Head of caudate nucleus (tissue), 42 donors: ENCODE measurements at regions not wholly inside any gene's neighbourhood (a gene's known extent, or its start where the extent isn't known, plus 50 kb on each side); places are given as distances from the start of the nearest gene placed in this dataset.

Experiments used
- DNase-seq, 42 donors: peaks; one replicate each; pipeline versions ENCODE4 v3.0.0 to v3.0.0-alpha.2; 2020 to 2021; ENCODE audit warnings: mixed read lengths in 7 of 42
- intact Hi-C: fragments of 100-400 bp; cut with DNase I; formaldehyde crosslinking; loops from one replicate; pipeline ENCODE4 v1.15.0; 2022

- intact Hi-C loops, result no loop called here
Measured at GRCh38 chr5:96036301-96036700, 74.7 kb upstream of the ELL2 start.

GRCh38 chr5:96035796-96036195 lies 74.1 kb upstream of the ELL2 start:
- intact Hi-C loops, result no loop called here
- DNase-seq, result no peak

More at GRCh38 chr5:96036301-96036700, 74.7 kb upstream of the ELL2 start:
- DNase-seq, result no peak

- intact Hi-C loops, result no loop called here
- DNase-seq, result no peak
Measured at GRCh38 chr5:96033116-96033515, 71.5 kb upstream of the ELL2 start.

- DNase-seq, result no peak
- intact Hi-C loops, result no loop called here
Measured at GRCh38 chr5:96031811-96032261, 70.2 kb upstream of the ELL2 start.

- intact Hi-C loops, result no loop called here
Measured at GRCh38 chr5:96031180-96031579, 69.5 kb upstream of the ELL2 start.

GRCh38 chr5:96026406-96027041 lies 64.9 kb upstream of the ELL2 start:
- no peak for DNase-seq
- intact Hi-C loops, result no loop called here

More at GRCh38 chr5:96031180-96031579, 69.5 kb upstream of the ELL2 start:
- no peak for DNase-seq

- intact Hi-C loops, result no loop called here
- no peak for DNase-seq
Measured at GRCh38 chr5:96024683-96025475, 63.2 kb upstream of the ELL2 start.

GRCh38 chr5:96023518-96023917 lies 61.9 kb upstream of the ELL2 start:
- intact Hi-C loops, result no loop called here
- DNase-seq, result no peak

GRCh38 chr5:96022971-96023370 lies 61.3 kb upstream of the ELL2 start:
- DNase-seq, result no peak
- intact Hi-C loops, result no loop called here

- intact Hi-C loops, result no loop called here
- no peak for DNase-seq
Measured at GRCh38 chr5:96017951-96018350, 56.3 kb upstream of the ELL2 start.

- DNase-seq, result no peak
- intact Hi-C loops, result no loop called here
Measured at GRCh38 chr5:96016216-96016615, 54.6 kb upstream of the ELL2 start.

GRCh38 chr5:96015709-96016108 lies 54.1 kb upstream of the ELL2 start:
- DNase-seq, result no peak
- intact Hi-C loops, result no loop called here

GRCh38 chr5:96014395-96014794 lies 52.7 kb upstream of the ELL2 start:
- intact Hi-C loops, result no loop called here

GRCh38 chr5:96013254-96013653 lies 51.6 kb upstream of the ELL2 start:
- intact Hi-C loops, result no loop called here
- DNase-seq, result no peak

More at GRCh38 chr5:96014395-96014794, 52.7 kb upstream of the ELL2 start:
- DNase-seq, result no peak

GRCh38 chr5:96012399-96012798 lies 50.7 kb upstream of the ELL2 start:
- DNase-seq, result no peak
- intact Hi-C loops, result no loop called here
